ENCODE measurements at regions not wholly inside any gene's neighbourhood (a gene's known extent, or its start where the extent isn't known, plus 50 kb on each side); places are given as distances from the start of the nearest gene placed in this dataset.

DNA sequence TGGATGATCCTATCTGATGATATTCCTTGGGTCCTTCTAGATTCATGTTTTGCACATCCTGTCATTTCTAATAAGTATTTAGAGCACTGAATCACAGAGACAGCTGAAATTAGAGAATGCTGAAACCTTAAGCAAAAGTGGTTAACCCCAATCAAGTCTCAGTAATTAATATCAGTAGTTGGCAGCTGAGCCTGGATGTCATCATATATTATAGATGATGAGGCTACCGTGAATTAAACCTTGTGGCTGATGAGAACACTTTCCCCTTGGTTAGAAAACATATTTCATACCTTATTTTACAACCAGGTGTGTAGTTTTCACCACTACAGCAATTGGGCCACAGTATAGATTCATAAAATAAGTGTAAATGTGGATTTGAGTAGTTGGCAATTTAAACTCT lies 499.0 kb downstream of the PDGFC start:
- TF ChIP-seq, protein P1, sequence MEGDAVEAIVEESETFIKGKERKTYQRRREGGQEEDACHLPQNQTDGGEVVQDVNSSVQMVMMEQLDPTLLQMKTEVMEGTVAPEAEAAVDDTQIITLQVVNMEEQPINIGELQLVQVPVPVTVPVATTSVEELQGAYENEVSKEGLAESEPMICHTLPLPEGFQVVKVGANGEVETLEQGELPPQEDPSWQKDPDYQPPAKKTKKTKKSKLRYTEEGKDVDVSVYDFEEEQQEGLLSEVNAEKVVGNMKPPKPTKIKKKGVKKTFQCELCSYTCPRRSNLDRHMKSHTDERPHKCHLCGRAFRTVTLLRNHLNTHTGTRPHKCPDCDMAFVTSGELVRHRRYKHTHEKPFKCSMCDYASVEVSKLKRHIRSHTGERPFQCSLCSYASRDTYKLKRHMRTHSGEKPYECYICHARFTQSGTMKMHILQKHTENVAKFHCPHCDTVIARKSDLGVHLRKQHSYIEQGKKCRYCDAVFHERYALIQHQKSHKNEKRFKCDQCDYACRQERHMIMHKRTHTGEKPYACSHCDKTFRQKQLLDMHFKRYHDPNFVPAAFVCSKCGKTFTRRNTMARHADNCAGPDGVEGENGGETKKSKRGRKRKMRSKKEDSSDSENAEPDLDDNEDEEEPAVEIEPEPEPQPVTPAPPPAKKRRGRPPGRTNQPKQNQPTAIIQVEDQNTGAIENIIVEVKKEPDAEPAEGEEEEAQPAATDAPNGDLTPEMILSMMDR (IDR thresholded peaks at IDR 0.05), result no peak
- no peak for TF ChIP-seq EP300 (IDR thresholded peaks at IDR 0.05)
